HG02759 (cell line): ENCODE measurements at regions not wholly inside any gene's neighbourhood (a gene's known extent, or its start where the extent isn't known, plus 50 kb on each side); places are given as distances from the start of the nearest gene placed in this dataset.
"Not testable (repeated sequence)": the region's sequence is repeated elsewhere in the genome, so short reads cannot be mapped to it uniquely, and the experiment has no call there.

Experiments
- ATAC-seq: cut with Tn5 transposase; IDR thresholded peaks from one replicate; pipeline ENCODE4 v1.9.1; 2021; ENCODE audit warnings: mild to moderate bottlenecking, moderate library complexity; ENCODE audit not compliant: unreplicated experiment

DNA sequence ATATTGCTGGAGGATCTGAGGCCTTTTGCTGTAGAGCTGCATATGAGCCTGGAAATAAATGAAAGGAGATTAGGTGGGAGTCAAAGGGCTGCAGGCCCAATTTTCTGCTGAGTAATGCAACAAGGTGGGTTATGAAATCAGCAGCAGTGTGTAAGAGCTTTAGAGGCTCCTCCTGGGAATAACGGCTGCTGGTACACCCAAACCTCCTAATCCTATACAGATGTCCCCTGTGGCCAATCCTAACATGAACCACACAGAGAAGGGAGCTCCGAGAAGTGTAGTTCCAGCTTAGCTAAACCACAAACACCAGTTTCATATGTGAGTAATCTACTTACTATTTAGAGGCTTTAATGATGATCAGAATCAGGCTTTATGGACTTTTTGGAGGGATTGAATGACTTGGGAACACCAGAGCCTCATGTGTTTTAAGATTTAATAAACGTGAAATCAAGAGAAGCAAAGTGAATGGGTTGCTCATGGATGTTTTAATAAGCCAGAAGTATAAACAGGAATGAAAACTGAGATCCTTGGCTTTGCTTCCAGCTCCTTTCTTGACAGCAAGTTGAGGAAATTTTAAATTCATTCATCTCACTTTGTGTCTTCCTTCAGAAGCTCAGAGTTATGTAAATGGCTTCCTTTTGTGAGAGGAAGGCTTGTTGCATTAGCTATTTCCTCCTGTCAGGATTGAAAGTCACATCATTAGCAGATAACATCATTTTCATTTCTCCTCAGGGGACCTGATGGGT lies 437.5 kb downstream of the TMEM232 start:
- no peak for ATAC-seq

DNA sequence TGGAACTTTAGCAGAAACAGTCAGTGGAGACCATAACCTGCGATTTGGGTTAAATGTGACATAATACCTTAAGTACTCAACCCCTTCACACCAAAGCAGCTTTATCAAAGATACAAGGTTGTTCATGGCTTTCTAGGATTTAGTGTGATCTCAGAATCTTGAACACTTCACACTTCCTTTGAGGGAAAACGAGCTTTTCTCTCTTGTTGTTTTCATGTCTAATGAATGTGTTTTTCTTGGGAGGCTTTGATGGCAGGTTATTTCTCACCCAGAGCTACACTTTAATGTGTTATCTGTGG lies 437.0 kb downstream of the TMEM232 start:
- no peak for ATAC-seq

DNA sequence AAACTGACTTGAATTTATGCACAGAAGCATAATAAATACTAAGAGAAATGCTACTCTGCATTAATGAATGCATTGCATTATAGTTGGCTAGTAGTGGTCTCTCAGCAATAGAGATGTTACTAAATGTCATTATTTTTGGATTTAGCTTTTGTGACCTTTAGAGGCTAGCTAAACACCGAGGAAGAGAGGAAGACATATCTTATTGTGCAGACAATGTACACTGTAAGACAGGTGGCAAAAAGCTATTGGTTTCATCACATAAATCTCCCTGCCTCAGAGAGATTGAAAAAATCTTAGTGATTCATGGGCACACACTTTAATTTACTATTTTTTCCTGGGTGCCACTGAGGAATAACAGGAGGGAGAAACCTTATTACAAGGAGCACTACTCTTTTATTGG lies 435.9 kb downstream of the TMEM232 start:
- no peak for ATAC-seq

DNA sequence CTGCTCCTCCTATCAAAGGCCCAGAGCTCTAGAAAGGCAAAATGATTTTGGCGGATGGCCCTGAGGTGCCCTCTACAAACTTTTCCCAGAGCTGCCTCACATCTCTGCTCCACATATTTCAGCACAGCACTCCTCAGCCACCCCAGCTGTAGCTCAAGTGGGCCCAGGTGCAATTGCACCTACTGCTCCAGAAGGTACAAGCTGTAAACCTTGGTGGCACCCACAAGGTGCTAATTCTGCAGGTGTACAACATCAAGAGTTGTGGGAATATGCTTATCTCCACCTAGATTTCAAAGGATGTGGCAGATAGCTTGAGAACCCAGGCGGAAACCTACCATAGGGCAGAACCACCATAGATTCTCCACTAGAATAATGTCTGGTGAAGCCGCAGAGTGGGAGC lies 432.2 kb downstream of the TMEM232 start:
- ATAC-seq: no peak

DNA sequence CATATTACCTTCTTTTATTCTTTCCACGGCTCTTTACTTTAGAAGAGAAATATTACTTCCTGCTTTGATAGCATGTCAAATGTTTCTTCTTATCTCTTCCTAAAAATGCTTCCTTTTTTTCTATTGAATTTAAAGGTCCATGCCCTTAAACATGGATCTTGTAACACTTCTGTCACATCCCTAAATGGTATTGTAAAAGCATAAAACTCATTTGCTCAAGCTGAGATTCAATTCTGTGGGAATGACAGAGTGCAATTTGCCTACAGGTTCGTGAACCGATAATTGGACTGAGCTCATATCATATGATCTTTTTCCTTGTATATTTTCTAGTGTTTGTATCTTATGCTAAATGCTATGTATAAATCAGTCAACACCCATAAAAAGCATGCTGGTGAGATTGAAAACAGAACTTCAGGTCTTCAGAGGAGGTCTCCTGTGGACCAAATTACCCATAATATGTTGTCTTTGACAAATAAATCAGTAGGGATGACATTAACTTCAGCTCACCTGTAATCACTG lies 429.3 kb downstream of the TMEM232 start:
- ATAC-seq: no peak

DNA sequence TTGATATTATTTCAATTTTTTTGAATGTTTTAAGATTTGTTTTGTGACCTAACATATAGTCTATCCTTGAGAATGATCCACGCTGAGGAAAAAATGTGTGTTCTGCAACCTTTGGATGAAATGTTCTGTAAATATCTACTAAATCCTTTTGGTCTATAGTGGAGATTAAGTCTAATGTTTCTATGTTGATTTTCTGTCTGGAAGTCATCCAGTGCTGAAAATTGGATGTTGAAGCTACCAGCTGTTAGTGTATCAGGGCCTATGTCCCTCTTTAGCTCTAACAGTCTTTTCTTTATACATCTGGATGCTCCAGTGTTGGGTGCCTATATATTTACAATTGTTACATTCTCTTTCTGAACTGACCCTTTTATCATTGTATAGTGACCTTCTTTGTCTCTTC lies 422.3 kb downstream of the TMEM232 start:
- no peak for ATAC-seq

DNA sequence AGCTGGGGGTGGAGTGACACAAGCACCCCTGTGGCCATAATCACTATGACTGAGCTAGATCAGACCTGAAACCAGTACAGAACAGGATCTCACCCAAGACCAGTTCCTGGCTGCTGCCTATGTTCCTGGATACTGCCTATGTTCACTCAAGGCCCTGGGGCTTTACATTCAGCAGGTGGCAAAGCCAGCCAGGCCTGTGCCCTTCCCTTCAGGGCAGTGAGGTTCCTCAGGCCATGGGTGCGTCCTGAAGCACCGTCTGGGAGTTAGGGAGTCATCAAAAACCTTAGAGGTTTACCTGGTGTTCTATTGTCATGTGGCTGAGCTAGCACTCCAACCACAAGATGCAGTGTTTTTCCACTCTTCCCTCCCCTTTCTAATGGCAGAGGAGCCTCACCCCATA lies 419.8 kb downstream of the TMEM232 start:
- no peak for ATAC-seq

DNA sequence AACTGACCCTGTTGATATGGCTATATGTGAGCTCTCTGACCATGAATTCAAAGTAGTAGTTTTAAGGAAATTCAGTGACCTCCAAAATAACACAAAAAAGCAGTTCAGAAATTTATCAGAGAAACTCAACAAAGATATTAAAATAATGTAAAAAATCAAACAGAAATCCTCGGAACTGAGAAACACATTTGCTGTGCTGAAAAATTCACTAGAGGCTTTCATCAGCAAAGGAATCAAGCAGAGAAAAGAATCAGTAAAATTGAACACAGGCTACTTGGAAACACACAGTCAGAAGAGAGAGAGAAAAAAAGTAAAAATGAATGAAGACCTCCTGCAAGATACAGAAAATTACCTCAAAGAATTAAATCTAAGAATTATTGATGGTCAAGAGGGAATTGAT lies 417.2 kb downstream of the TMEM232 start:
- ATAC-seq: no peak

DNA sequence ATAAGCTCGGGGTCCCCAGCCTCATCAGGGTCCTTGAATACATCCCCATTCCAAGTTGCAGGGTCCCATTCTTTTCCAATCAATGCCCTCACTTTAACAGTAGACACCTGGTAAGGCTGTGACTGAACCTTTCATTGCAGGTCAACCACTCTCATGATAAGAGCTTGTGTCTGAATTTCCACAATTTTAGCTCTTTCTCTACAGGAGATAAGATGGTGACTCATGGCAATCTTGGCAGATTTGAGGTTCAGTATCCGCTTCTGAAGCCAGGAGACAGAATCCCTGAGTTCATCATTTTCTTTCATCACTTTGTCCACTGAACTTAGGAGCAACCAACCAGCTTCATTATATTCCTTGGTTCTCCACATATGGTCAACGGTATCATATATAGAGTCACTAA lies 409.9 kb downstream of the TMEM232 start:
- not testable (repeated sequence) for ATAC-seq

DNA sequence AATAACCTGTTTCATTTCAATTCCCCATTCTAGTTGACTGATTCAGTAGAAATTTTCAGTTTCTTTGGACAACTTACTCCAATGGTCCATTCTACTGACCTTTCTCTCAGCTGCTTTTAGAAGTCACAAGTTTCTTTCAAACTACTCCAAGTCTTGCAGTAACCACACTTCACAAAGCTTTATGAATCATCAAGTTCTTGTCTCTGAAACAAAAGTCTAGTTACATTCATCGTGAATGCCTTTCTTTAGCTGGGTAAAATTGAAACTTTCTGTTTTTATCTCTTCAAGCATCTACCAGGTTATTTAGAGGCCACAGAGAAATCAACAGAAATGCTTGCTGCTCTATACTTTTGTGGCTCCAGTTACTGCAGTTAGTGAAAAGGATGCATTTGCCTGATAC lies 405.4 kb downstream of the TMEM232 start:
- no peak for ATAC-seq

DNA sequence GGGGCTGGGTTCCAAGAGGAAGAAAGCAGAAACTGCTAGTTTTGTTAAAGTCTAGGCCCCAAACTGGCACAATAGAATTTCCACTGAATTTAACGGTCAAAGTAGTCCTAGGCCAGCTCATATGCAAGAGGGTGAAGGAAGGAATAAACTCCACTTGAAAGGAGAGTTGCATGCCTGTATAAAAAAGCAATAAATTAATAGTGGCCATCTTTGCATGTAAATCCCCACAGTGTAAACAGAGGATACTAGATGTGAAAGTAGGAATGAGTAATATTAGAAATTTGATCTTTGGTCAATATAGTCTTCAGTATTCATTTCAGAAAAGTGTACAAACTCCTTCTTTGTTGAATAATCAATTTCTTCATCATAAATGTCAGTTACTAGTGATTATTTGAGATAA lies 403.1 kb downstream of the TMEM232 start:
- ATAC-seq: no peak

DNA sequence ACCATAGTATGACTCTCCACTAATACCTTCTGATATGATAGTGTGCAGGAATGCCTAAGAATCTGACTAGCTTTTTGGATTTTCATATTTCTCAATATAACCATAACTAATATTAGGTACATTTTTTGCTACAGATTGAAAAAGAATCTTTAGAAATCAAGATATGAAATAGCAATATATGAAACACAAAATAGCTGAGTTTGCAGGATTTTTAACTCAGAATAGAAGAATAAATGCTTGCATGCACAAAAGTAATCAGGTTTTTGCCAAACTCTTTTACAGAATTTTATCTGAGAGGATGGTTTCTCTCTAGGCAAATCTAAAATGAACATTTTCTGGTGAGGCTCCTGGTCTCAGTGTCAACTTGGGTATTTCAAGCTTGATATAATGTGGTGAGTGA lies 402.6 kb downstream of the TMEM232 start:
- no peak for ATAC-seq

DNA sequence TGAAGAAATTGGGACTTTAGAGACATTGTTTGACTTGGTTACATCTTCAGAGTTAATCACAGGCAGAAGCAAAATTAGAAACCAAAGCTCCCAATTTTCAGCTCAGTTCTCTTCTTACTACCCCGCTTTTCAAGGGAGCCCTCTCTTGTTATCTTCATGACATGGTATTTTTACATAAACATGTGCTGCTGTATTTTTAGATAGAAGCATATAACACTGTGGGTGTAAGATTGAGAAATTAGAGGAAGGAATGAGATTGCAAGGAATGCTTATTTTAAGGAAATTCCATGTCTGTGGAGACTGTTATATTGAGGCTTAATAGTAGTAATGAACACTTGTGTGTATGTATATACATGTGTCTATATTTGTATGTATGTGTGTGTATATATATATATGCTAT lies 401.6 kb downstream of the TMEM232 start:
- no peak for ATAC-seq

DNA sequence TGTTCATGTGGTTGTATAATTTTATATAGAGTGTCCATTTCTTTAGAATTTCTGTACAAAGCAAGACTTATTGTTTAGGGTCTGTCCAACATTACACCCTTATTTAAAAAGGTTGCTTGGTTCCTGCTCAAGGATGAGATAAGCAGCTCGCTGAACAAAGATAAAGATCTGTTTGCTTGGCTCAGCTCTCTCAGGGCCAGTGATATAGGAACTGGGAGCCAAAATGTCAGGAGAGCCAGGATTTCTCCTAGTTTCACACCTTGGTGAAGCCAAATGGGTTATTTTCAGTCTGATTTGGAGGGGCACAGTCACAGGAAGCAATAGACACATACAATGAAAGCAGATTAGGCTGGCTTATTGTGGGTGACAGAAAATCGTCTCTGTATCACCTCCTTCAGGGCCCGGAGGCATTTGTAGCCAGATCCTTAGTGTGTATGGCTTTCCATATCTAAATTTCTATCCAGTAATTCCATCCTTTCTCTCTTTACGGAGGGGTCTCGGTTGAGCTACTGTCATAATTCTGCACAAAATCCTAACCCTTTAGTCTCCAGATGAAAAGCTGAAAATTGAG lies 396.4 kb downstream of the TMEM232 start:
- no peak for ATAC-seq

DNA sequence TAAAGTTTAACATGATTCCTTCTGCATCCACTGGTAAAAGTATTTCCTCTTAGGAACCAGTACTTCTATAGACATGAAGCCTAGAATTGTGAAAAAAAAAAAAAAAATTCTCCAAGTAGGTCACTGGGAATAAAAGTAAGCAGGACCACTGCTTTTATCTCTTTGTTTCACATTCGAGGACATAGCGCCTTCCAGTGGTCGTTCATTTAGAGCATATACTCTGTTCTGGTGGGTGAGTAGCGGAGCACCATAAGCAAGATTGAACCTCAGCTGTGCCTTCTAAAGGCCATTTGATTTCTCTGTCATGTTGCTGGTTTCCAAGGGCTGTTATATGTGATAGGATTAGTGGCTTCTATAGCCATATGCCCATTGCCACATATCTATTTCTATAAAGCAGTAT lies 393.1 kb downstream of the TMEM232 start:
- ATAC-seq: no peak

DNA sequence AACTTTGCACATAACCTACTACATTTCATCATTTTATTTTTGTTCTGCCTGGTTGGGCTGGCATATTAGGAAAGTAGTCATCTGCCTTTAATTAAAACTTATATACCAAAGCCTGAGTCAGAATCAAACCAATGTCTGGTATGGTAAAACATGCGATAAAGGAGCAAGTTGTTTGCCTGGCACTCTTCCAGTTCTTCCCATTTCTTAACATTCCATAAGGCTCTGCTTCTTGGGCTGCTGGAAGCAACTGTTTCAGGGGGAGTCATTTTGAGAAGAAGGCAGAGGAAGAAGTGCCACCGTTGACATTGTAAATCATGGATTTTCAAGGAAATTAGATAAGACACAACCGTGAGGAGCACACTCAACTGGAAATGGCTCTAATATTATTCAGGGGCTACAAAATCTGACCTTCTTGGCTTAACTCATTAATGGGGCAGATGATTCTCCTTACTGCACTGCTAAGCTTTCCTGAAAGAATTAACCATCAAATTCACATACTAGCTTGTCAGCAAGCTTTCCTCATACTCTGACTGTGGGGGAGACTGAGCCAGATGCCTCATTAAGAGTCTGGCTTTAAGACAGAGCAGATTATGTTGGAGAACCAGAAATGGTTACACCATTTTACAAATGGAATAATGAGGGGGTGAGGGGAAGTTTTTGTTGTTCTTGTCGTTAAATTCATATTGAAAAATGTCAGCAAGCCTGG lies 391.0 kb downstream of the TMEM232 start:
- no peak for ATAC-seq

DNA sequence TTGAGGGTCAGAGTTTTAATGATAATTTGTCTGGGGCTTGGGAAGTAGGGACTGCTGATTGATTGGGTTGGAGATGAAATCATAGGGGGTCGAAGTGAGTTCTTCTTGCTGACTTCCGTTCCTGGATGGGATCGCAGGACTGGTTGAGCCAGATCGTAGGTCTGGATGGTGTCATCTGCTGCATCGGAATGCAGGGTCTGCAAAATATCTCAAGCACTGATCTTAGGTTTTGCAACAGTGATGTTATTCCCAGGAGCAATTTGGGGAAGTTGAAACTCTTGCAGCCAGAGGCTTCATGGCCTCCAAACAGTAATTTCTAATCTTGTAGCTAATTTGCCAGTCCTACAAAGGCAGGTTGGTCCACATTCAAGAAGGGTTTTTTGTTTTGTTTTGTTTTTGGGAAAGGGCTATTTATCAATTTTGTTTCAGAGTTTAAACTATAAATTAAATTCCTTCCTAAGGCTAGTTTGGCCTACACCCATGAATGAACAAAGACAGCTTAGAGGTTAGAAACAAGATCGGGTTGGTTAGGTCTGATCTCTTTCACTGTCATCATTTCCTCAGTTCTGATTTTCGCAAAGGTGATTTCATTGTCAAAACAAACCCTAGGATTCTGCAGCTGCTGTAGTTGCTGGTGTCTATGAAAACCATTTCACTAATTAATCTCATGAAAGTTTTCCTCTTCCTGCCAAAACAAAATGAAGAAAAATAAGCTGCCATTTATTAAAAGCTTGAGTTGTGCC lies 388.0 kb downstream of the TMEM232 start:
- no peak for ATAC-seq

DNA sequence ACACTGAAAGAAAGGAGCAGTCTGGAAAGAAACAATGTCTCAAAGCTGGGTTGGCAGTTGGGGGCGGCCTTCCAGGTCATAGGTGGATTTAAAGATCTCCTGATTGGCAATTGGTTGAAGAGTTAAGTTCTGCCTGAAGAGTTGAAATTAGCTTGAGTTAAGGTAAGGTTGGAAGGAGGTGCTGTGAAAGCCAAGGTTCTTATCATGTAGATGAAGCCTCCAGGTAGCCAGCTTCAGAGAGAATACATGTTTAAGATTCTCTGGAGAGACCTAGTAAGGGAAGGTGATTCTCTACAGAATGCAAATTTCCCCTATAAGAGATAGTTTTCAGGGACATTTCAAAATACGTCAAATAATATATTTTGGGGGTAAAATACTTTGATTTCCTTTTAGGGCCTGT lies 387.1 kb downstream of the TMEM232 start:
- no peak for ATAC-seq

DNA sequence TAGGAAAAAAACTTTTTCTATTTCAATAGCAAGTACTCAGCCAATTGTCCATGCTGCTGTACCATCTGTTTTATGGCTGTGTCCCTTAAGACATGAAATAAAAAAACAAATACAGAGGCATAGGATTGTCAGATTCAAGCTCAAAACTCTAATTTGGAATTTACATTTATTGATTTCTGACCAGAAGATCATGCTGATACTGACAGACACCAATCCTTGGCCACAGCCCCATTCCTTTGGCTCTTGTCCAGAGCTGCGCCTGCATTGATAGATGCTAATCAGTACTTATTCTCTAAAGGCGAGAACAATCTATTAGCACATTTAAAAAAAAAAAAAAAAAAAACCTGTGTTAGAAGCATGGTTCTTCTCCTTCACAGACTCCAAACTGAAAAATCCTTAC lies 384.6 kb downstream of the TMEM232 start:
- ATAC-seq: no peak

DNA sequence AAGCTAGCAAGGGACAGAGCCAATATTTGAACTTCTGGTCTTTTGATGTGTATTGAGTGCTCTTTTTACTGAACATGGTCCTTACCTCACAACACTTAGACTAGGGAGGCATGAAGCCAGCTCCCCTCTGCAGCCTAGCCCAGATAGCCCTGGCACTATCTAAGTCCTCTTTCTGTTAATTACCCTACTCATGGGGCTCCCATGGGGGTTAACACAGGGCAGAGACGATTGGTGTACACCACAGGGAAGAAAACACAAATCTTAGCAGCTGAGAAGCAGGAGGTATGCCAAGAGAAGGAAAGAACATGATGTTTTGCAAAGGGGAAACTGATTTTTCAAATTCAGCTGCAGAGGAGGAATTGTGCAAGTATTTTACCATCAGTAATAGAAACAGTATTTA lies 383.8 kb downstream of the TMEM232 start:
- no peak for ATAC-seq

DNA sequence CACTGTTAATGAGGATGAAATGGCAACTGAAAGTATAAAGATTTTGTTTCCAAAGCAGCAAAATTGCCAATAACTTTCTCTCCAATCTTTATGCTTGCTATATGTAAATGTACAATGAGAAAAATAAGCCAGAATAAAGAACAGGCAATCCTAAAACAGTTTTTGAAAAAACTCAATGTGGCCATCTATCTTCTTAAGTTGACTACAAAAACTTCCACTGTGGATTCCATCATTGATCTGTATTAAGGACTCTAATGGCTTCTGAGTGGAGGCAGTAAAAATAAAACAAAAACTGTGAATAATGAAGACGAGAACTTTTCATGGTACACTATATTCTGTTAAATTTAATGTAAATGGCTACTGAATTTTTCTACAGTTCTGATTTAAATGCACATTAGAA lies 382.9 kb downstream of the TMEM232 start:
- ATAC-seq: no peak

DNA sequence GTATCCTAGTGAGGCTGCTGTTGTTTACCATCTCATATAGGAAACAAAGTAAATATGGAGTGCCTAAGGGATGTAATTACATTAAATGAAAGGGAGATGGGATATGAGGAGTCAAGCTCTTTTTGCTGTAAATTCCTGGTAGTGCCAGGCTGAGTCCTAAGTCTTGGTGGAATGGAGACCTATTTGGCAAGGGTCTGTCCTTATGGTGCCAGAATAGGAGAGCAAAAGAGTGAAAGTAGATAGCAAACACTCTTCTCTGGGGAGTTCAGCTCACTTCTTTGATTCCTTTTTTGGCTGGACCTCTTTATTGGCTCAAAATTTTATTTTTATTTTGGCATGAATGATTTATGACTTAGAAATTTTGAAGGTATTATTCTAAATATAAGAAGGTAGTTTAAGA lies 380.8 kb downstream of the TMEM232 start:
- ATAC-seq: no peak
